ENCODE measurements at regions not wholly inside any gene's neighbourhood (a gene's known extent, or its start where the extent isn't known, plus 50 kb on each side); places are given as distances from the start of the nearest gene placed in this dataset.
"Not testable (repeated sequence)": the region's sequence is repeated elsewhere in the genome, so short reads cannot be mapped to it uniquely, and the experiment has no call there.

- Histone ChIP-seq H3K9me3 (no peaks in the 10 kb centered on the region), H3K36me3 (no peaks in the 10 kb centered on the region), H3K27me3 (no peaks in the 10 kb centered on the region), H3K27ac (peak overlapping the region in 3 of 4 donors; percentile 54 to 72 (median 65)), H3K4me1 (peaks cover 0 to 42% (median 31%) of the 10 kb centered on the region in 4 donors), H3K4me3 (no peak overlapping the region)
- WGBS, 2 donors = 70 to 79% methylated on average over 5 of the region's 5 CpGs
- DNase-seq (ENCODE audit: low spot score in 2 of 2) = no peak
- no peak for TF ChIP-seq EP300 (IDR thresholded peaks at IDR 0.05)
- no peak for TF ChIP-seq POLR2A (IDR thresholded peaks at IDR 0.05)
- no peak for TF ChIP-seq CTCF (IDR thresholded peaks at IDR 0.05)
Observed at GRCh38 chr2:43004879-43005244, 212.5 kb upstream of the HAAO start.

- H3K4me3 ChIP-seq; DNase-seq (ENCODE audit: low spot score in 2 of 2); H3K36me3 ChIP-seq; H3K27me3 ChIP-seq; H3K9me3 ChIP-seq: not testable (repeated sequence)
- Histone ChIP-seq H3K4me1 (peaks cover 0 to 48% (median 34%) of the 10 kb centered on the region in 4 donors), H3K27ac (peak overlapping the region in 3 of 4 donors; percentile 54 to 72 (median 65))
- 87 to 90% methylated on average over 11 of the region's 11 CpGs for WGBS, 2 donors
Observed at GRCh38 chr2:43004126-43004865, 211.9 kb upstream of the HAAO start.

GRCh38 chr2:43003702-43004101 lies 211.3 kb upstream of the HAAO start:
- H3K27me3 ChIP-seq = no peaks in the 10 kb centered on the region
- H3K36me3 ChIP-seq = no peaks in the 10 kb centered on the region
- TF ChIP-seq CTCF (IDR thresholded peaks at IDR 0.05) = no peak
- peaks cover 0 to 51% (median 34%) of the 10 kb centered on the region in 4 donors for H3K4me1 ChIP-seq
- H3K27ac ChIP-seq = no peak overlapping the region
- H3K4me3 ChIP-seq = no peak overlapping the region
- no peak for DNase-seq (ENCODE audit: low spot score in 2 of 2)
- 88 to 98% methylated on average over 2 of the region's 2 CpGs for WGBS, 2 donors
- no peaks in the 10 kb centered on the region for H3K9me3 ChIP-seq

GRCh38 chr2:43001787-43002468 lies 209.5 kb upstream of the HAAO start:
- WGBS, 2 donors = 90% methylated on average over 5 of the region's 5 CpGs
- no peak for DNase-seq (ENCODE audit: low spot score in 2 of 2)
- no peaks in the 10 kb centered on the region for H3K27me3 ChIP-seq

GRCh38 chr2:43001055-43001378 lies 208.6 kb upstream of the HAAO start:
- DNase-seq (ENCODE audit: low spot score in 2 of 2) = no peak
- no peaks in the 10 kb centered on the region for H3K27me3 ChIP-seq
- WGBS, 2 donors = 83 to 84% methylated on average over 4 of the region's 4 CpGs
- H3K4me1 ChIP-seq = peaks cover 0 to 47% (median 26%) of the 10 kb centered on the region in 4 donors
- no peak overlapping the region for H3K4me3 ChIP-seq
- TF ChIP-seq EP300 (IDR thresholded peaks at IDR 0.05) (no peak), CTCF (IDR thresholded peaks at IDR 0.05) (no peak), POLR2A (IDR thresholded peaks at IDR 0.05) (no peak)
- H3K9me3 ChIP-seq = peaks cover 0 to 1% (median under 1%) of the 10 kb centered on the region in 4 donors
- no peaks in the 10 kb centered on the region for H3K36me3 ChIP-seq
- H3K27ac ChIP-seq = peak overlapping the region; percentile 59 to 76 (median 73)

More at GRCh38 chr2:43001787-43002468, 209.5 kb upstream of the HAAO start:
- Histone ChIP-seq H3K9me3 (no peaks in the 10 kb centered on the region), H3K36me3 (no peaks in the 10 kb centered on the region), H3K27ac (peak overlapping the region in 2 of 4 donors; percentile 74 to 76), H3K4me3 (no peak overlapping the region), H3K4me1 (peaks cover 0 to 54% (median 34%) of the 10 kb centered on the region in 4 donors)
- TF ChIP-seq EP300 (IDR thresholded peaks at IDR 0.05) = no peak

Data from tibial nerve (tissue), 4 donors.